GM18505 (cell line): ENCODE measurements at regions not wholly inside any gene's neighbourhood (a gene's known extent, or its start where the extent isn't known, plus 50 kb on each side); places are given as distances from the start of the nearest gene placed in this dataset.

Experiments used
- ATAC-seq: cut with Tn5 transposase; IDR thresholded peaks from one replicate; pipeline ENCODE4 v1.9.1; 2021; ENCODE audit not compliant: unreplicated experiment
- POLR2A ChIP-seq: IDR thresholded peaks from 4 replicates; pipeline ENCODE4 v1.6.1; 2011; ENCODE audit warnings: borderline replicate concordance; ENCODE audit not compliant: insufficient read depth, insufficient read length; ENCODE audit errors: extremely low read depth

DNA sequence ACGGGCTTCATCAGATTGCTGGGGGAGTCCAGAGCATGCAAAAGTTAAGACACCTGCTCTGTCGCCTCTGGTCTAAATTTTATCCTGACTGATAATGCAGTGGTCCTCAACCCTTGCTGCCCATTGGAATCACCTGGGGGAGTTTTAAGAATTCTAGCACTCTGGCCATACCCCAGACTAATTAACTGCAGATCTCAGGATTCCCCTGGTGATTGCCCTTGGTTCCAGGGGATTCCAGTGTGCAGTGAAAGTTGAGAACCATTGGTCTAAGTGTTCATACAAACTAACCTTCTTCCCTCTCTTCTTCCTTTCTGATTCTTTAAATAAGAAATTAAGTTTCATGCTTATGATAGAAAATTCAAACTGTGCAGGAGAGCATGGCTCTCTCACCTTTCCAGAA, 105.7 kb upstream of the MGAT5 start:
- TF ChIP-seq POLR2A = no peak
- ATAC-seq = no peak

DNA sequence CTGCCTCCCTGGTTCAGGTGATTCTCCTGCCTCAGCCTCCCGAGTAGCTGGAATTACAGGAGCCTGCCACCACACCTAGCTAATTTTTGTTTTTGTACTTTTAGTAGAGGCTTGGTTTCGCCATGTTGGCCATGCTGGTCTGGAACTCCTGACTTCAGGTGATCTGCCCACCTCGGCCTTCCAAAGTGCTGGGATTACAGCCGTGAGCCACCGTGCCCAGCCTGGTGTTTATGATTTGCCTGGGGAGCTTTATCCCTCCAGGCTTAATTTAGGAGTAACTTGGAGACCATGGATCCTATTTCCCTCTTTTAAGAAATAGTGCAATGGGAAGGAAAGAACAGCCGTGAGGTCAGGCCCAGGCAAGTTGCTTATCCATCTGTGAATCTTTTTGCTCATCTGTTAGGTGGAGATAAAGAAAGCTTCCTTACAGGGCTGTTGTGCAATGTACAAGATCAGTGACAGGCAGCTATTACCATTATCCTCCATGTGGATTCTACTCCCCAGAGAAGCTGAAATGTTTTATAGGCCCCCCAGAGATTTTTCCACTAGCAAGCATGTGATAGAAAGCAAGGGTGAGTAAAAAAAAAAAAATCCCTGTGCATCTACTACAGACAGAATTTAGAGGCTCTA, 104.9 kb upstream of the MGAT5 start:
- ATAC-seq = no peak
- TF ChIP-seq POLR2A = no peak

DNA sequence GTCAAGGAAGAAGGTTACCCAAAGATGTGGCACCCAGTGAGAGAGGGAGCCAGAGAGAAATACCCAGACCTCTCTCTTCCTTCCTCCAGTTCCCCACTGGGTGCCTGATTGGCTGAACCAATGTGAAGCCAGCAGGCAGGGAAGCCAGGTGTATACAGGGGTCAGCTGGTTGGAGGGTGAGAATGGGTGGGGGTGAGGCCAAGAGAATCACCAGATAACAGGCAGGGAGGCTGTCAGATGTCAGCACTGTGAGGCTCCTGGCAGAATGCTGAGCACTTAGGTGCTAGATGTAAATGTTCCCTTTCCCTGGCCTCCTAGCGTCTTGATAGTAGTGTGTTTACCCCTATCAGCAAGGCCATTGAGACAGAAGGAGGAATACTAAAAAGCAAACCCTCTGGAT, 104.0 kb upstream of the MGAT5 start:
- TF ChIP-seq POLR2A = no peak
- no peak for ATAC-seq

DNA sequence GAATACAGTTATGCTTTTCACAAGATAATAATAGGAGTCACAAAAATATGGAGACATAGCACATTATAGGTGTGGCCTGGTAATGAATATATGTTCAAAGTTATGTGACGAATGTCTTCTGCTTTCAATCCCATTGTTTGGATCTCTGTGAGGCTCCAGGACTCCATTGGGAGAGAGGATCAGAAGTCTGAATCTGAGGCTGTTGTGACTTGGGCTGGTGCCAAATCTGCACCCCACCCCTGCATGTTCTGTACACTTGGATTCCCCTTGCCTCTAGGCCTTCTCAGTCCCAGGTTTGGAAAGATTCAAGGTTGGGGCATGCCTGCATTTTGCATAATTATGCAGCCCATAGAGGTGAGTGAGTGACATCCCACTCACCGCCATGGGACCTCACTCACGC, 103.1 kb upstream of the MGAT5 start:
- TF ChIP-seq POLR2A = no peak
- ATAC-seq = no peak

DNA sequence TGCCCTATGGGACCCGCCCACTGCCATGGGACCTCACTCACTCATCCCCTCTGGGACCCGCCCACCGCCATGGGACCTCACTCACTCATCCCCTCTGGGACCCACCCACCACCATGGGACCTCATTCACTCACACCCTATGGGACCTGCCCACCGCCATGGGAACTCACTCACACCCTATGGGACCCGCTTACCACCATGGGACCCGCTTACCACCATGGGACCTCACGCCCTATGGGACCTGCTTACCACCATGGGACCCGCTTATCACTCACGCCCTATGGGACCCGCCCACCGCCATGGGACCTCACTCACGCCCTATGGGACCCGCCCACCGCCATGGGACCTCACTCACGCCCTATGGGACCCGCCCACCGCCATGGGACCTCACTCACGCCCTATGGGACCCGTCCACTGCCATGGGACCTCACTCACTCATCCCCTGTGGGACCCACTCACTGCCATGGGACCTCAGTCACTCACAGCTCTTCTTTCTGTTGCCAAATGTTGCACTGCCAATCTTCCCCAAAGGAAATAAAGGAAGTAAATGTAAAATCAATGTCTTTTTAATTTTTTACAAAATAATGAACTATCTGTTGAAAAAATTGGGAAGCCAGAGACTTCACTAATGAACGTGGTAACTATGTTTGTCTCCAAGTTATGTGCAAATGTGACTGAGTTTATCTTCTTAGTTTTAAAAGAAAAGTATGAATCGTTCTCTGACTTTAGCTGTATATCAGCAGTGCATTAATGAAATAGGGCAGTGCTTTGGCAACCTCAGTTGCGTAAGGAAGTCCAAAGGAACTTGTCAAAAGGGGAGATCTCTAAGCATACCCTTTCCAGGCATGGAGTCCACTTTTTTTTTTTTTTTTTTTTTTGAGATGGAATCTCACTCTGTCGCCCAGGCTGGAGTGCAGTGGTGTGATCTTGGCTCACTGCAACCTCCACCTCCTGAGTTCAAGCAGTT, 101.5 kb upstream of the MGAT5 start:
- no peak for ATAC-seq
- TF ChIP-seq POLR2A = no peak

DNA sequence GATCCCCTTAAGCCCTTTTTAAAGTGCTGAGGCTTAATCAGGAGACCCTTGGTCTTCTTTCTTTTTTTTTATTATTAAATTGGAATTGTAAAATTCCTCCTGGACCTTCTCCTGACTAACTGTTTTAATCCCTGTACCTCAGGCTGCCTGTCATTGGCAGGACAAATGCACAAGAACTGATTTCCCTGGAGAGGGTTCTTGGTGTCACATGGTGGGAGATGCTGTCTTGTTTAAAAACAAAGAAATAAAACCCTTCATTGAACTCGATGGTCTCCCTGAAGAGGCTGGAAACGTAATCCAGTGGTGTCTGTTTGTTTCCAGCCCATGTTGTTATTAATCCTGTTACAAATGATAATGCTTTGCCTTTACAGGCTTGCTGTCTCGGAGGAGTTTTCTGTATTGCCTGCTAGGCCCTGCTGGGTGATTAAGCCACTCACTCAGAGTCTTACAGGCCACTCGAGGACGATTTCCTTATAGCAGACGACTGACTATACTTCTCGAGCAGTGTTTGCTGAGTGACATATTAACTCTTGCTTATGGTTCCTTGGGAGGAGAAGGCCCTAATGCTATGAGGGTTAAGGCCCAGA, 100.5 kb upstream of the MGAT5 start:
- TF ChIP-seq POLR2A = no peak
- no peak for ATAC-seq

DNA sequence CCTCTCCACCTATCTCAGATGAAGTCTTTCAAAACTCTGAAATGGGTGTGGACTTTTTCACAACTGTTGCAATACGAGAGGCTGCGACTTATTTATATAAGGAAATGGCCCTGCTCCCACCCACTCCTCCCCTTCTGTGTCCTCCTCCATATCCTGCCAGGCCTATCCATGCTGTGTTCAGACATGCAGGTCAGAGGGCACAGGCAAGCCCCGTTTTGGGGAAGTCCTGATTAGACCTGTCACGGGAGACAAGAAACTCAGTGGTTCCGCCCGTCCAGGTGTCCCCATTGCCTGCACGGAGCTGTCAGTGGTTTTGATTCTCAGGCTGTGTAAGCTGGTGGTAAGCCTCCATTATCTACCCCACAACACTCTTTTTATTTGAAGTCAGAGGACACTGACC, 99.6 kb upstream of the MGAT5 start:
- no peak for ATAC-seq
- TF ChIP-seq POLR2A = no peak

DNA sequence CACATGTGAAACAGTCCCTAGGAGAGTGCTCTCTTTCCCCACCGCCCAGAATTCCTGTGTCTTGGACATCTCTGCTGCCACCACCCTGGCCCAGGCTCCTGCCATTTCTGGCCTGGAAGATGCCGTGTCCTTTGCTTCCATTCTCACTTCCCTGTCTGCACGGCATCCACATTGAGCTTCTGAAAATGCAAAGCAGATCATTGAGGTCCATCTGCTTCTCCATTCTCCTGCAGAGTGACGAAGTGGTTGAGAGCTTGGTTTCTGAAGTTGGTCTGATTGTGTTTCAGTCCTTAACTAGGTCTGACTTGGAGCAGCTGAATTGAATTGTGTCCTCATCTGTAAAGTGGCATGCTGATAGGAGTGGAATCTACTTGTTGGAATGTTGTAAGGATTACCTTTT, 98.7 kb upstream of the MGAT5 start:
- TF ChIP-seq POLR2A = no peak
- peak; percentile 77 for ATAC-seq

DNA sequence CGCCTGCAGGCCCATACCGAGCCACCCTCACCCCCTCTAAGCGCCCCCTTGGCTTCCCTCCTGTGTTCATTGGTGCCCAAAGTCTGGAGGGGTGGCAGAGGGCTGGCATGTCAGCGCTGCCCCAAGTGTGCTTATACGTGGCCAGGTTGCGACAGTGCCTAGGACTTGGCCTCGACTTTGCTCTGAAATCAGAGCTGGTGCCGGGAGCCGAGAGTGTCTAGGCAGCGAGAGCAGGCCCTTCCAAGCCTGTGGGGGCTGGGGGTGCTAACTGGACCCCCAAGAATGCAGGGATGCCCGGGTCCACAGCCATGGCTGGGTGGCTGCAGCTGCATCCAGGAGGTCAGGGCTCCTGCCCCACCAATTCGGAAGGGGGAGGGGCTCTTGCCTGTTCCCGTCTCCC, 95.6 kb upstream of the MGAT5 start:
- TF ChIP-seq POLR2A = no peak
- no peak for ATAC-seq

DNA sequence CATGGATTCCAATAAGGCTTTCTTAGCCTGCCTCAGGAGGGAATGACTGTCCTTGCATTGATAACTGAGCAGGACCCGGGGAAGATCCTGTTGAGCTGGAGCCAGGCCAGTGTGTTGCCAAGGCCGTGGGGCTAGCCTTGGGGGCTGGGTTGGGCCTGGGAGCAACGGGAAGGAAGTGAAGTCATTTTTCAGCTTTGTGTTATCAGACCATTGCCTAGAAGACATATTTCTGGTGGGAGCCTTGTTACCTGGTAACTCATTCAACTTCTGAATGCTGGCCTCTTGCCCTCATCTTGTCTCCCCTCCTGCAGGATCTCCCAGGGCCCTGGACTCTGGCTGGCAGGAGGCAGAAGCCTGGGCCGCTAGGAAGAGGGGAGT, 92.7 kb upstream of the MGAT5 start:
- ATAC-seq = no peak
- no peak for TF ChIP-seq POLR2A

DNA sequence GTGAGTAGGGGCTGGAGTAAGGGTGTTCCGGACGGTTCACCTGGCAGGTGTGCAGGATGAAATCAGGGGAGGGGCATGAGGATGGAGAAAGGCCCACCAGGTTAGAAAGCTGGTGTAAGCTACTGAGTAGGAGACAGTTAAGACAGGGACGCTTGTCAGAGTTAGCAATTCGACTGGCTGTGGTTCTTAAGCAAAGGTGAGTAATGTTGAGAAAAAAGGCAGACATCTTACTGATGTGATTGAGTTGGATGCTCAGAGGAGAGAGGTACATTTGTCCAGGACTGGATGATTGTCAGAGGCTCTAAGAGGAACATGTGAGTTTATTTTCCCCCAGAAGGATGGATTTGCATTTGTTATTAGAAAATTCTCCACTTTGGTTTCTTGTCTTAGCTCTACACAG, 90.5 kb upstream of the MGAT5 start:
- TF ChIP-seq POLR2A = no peak
- no peak for ATAC-seq

DNA sequence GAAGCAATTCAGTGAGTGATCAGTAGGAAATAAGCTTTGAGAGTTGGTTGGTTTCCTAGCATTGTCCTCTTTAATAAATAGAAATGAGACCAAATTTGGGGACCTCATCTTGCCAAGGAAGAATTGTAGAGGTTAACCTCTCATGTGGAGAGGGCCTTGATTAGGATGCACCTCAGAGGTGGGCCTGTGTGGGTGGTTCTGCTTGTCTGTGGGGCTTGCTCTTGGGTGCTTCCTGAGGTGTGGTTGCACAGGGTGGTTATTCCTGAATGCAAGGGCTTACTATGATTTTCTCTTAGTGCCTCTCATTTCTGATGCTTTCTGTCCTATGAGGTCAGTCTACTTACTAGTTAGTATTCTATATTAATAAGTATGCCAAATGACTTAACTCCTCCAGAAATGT, 89.6 kb upstream of the MGAT5 start:
- TF ChIP-seq POLR2A = no peak
- ATAC-seq = no peak

DNA sequence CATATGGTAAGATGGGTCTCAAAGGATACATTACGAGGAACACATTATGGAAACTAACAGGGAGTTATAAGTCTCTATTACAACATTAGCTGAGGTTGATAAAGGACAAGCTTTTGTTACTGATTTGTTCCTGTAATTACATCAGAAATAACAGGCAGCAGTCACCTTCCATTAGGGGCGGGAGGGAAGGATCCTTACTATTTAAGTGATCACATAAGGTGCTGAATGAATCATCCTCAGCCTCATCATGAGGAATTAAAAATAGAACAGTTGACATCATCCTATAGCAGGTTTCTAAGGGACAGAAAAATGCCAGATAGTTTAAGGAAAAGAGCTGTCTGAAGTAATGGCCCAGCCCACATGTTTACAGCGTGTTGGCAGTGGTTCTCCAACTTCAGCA, 86.9 kb upstream of the MGAT5 start:
- no peak for TF ChIP-seq POLR2A
- ATAC-seq = no peak

DNA sequence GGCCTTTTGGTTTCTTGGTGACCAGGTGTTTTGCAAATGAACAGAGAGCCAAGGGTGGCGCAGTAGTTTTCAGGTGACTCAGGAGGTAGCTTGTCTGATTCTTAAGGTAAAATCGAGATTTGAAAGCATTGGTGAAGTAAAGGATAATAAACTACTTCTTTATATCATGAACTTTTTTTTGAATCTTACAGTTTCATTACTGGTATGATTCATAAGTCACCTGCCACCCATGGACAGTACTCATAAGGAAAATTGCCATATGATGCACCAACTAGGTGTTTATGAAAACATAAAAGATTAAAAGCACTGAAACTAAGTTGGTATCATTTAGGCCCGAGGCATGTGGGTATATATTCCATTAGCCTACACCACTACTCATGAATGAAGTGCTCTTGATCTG, 84.1 kb upstream of the MGAT5 start:
- ATAC-seq = peak; percentile 66
- no peak for TF ChIP-seq POLR2A
